Caco-2 (cell line): ENCODE measurements at regions not wholly inside any gene's neighbourhood (a gene's known extent, or its start where the extent isn't known, plus 50 kb on each side); places are given as distances from the start of the nearest gene placed in this dataset.

Source experiments
- BruUV-seq: library from RNA; stranded (reverse); fragments of 400-500 nt; replicated peaks from 2 replicates; lab custom pipeline; 2021; lab: Mats Ljungman, UMichigan
- CTCF ChIA-PET: fragments of 300-600 bp; sonication (Branson Sonifier 250); formaldehyde crosslinking; loops from one replicate; lab custom pipeline; 2022; ENCODE audit warnings: antibody characterized with exemption; lab: Charles Lee
- POLR2A ChIA-PET: fragments of 300-600 bp; sonication (Branson Sonifier 250); formaldehyde crosslinking; loops from one replicate; lab custom pipeline; 2022; ENCODE audit warnings: antibody characterized with exemption; lab: Charles Lee
- DNase-seq, 2 experiments: peaks; one replicate each; pipeline versions ENCODE4 v3.0.0 to v3.0.0-alpha.2; 2020 to 2022
- H3K27me3 ChIP-seq: replicated peaks from 2 replicates; pipeline ENCODE4 v1.6.0; 2011; ENCODE audit warnings: low read length; ENCODE audit not compliant: control insufficient read depth, insufficient read depth
- H3K36me3 ChIP-seq: 2 replicates; pipeline ENCODE4 v1.5.1; 2011; ENCODE audit warnings: low read length; ENCODE audit not compliant: control insufficient read depth, insufficient read depth
- H3K4me1 ChIP-seq: fragments of 250-450 bp; sonication (Bioruptor Pico); 2 replicates; pipeline ENCODE4 v1.5.1; 2020; ENCODE audit warnings: mild to moderate bottlenecking
- H3K4me3 ChIP-seq: 2 replicates; pipeline ENCODE4 v1.5.1; 2011; ENCODE audit warnings: low read depth, mild to moderate bottlenecking, control low read depth, low read length
- H3K9me3 ChIP-seq: fragments of 250-450 bp; sonication (Bioruptor Pico); 2 replicates; pipeline ENCODE4 v1.5.1; 2020; ENCODE audit warnings: mild to moderate bottlenecking, moderate library complexity
- H3K27ac Mint-ChIP-seq: one replicate; pipeline ENCODE4 v1.8.0; 2022; ENCODE audit warnings: mixed read lengths; ENCODE audit not compliant: unreplicated experiment
- H3K27me3 Mint-ChIP-seq: one replicate; pipeline ENCODE4 v1.8.0; 2022; ENCODE audit warnings: mixed read lengths; ENCODE audit not compliant: insufficient read depth, unreplicated experiment
- H3K36me3 Mint-ChIP-seq: one replicate; pipeline ENCODE4 v1.8.0; 2022; ENCODE audit warnings: mild to moderate bottlenecking, mixed read lengths; ENCODE audit not compliant: insufficient read depth, unreplicated experiment
- H3K4me1 Mint-ChIP-seq: one replicate; pipeline ENCODE4 v1.8.0; 2022; ENCODE audit warnings: low read depth, mixed read lengths; ENCODE audit not compliant: unreplicated experiment
- H3K4me3 Mint-ChIP-seq: one replicate; pipeline ENCODE4 v1.8.0; 2022; ENCODE audit warnings: mild to moderate bottlenecking, moderate library complexity, mixed read lengths; ENCODE audit not compliant: unreplicated experiment
- H3K9me3 Mint-ChIP-seq: one replicate; pipeline ENCODE4 v1.8.0; 2022; ENCODE audit warnings: mixed read lengths; ENCODE audit not compliant: unreplicated experiment
- CTCF ChIP-seq, 2 experiments: fragments of 200-600 bp in 1 of 2; IDR thresholded peaks; 1 replicate in 1 of 2; 2 replicates in 1 of 2; pipeline versions ENCODE4 v1.5.1 to v1.8.0; 2011 to 2022; ENCODE audit warnings: antibody characterized with exemption in 1 of 2, control low read depth in 1 of 2, inconsistent platforms in 1 of 2, low read depth in 1 of 2, low read length in 1 of 2, mild to moderate bottlenecking in 1 of 2, moderate library complexity in 1 of 2; ENCODE audit not compliant: insufficient read depth in 1 of 2, severe bottlenecking in 1 of 2, unreplicated experiment in 1 of 2
- intact Hi-C: fragments of 100-400 bp; cut with micrococcal nuclease; formaldehyde crosslinking; loops from one replicate; pipeline ENCODE4 v1.10.0; 2022; ENCODE audit not compliant: unreplicated experiment

GRCh38 chr5:74934949-74935751, 69.0 kb upstream of the FAM169A start:
- H3K27me3 ChIP-seq: no peaks in the 10 kb centered on the region
- BruUV-seq: no TSS peak
- H3K9me3 ChIP-seq: peaks cover 7% of the 10 kb centered on the region; the same call in 1 of the 2 replicates
- Mint-ChIP-seq H3K4me3 (no peak overlapping the region), H3K9me3 (peaks cover 9% of the 10 kb centered on the region), H3K4me1 (no peaks in the 10 kb centered on the region), H3K27me3 (no peaks in the 10 kb centered on the region), H3K36me3 (no peaks in the 10 kb centered on the region), H3K27ac (no peak overlapping the region)
- H3K36me3 ChIP-seq: no peaks in the 10 kb centered on the region
- POLR2A ChIA-PET: no interaction called here
- CTCF ChIA-PET: interaction anchor here (0.8 kb wide), 1 partner anchor 14 kb away, joined by 4 read pairs; no protein-coding TSS in a partner anchor
- no peak for DNase-seq
- H3K4me3 ChIP-seq: no peak overlapping the region
- intact Hi-C loops: no loop called here
- H3K4me1 ChIP-seq: peaks cover 9% of the 10 kb centered on the region
- no peak for TF ChIP-seq CTCF (IDR thresholded peaks at IDR 0.05; ENCODE audit: insufficient read depth in 1 of 2, low read depth in 1 of 2, low read length in 1 of 2, severe bottlenecking in 1 of 2, unreplicated experiment in 1 of 2)

GRCh38 chr5:74927336-74927735, 61.1 kb upstream of the FAM169A start:
- Mint-ChIP-seq H3K4me3 (no peak overlapping the region), H3K4me1 (no peaks in the 10 kb centered on the region), H3K36me3 (no peaks in the 10 kb centered on the region), H3K9me3 (peaks cover under 1% of the 10 kb centered on the region), H3K27ac (no peak overlapping the region), H3K27me3 (no peaks in the 10 kb centered on the region)
- DNase-seq: no peak
- intact Hi-C loops: no loop called here
- ChIA-PET CTCF (no interaction called here), POLR2A (no interaction called here)
- TF ChIP-seq CTCF (IDR thresholded peaks at IDR 0.05; ENCODE audit: insufficient read depth in 1 of 2, low read depth in 1 of 2, low read length in 1 of 2, severe bottlenecking in 1 of 2, unreplicated experiment in 1 of 2): no peak
- H3K27me3 ChIP-seq: no peaks in the 10 kb centered on the region
- 0 out of 2 replicates have a peak, but pooled peaks cover 3% of the 10 kb centered on the region for H3K9me3 ChIP-seq
- BruUV-seq: no TSS peak
- no peaks in the 10 kb centered on the region for H3K36me3 ChIP-seq
- H3K4me3 ChIP-seq: no peak overlapping the region
- no peaks in the 10 kb centered on the region for H3K4me1 ChIP-seq

- Mint-ChIP-seq H3K4me3 (no peak overlapping the region), H3K27ac (no peak overlapping the region), H3K9me3 (peaks cover 22% of the 10 kb centered on the region), H3K27me3 (no peaks in the 10 kb centered on the region), H3K4me1 (peaks cover 25% of the 10 kb centered on the region), H3K36me3 (peaks cover 6% of the 10 kb centered on the region)
- Histone ChIP-seq H3K4me1 (peaks cover 10% of the 10 kb centered on the region), H3K27me3 (no peaks in the 10 kb centered on the region), H3K4me3 (no peak overlapping the region), H3K9me3 (peaks cover 12% of the 10 kb centered on the region), H3K36me3 (no peaks in the 10 kb centered on the region; the same call in 1 of the 2 replicates)
- intact Hi-C loops: no loop called here
- peak in 1 of 2 experiments; percentile 9 for TF ChIP-seq CTCF (IDR thresholded peaks at IDR 0.05; ENCODE audit: insufficient read depth in 1 of 2, low read depth in 1 of 2, low read length in 1 of 2, severe bottlenecking in 1 of 2, unreplicated experiment in 1 of 2)
- DNase-seq: no peak
- BruUV-seq: no TSS peak
- ChIA-PET CTCF (interaction anchor here (0.9 kb wide), 1 partner anchor 54 kb away, joined by 6 read pairs; no protein-coding TSS in a partner anchor), POLR2A (no interaction called here)
Observed at GRCh38 chr5:74919487-74919886, 53.3 kb upstream of the FAM169A start.
